Colonic mucosa (tissue), 4 donors: ENCODE measurements at regions not wholly inside any gene's neighbourhood (a gene's known extent, or its start where the extent isn't known, plus 50 kb on each side); places are given as distances from the start of the nearest gene placed in this dataset.

ENCODE experiments used
- DNase-seq: peaks from one replicate; pipeline ENCODE4 v3.0.0-alpha.2; 2020
- H3K27ac ChIP-seq: fragments of 200-600 bp; one replicate; pipeline ENCODE4 v1.8.0; 2021
- H3K27me3 ChIP-seq: fragments of 200-600 bp; one replicate; pipeline ENCODE4 v1.8.0; 2021
- H3K36me3 ChIP-seq: fragments of 200-600 bp; one replicate; pipeline ENCODE4 v1.8.0; 2021
- H3K4me1 ChIP-seq: fragments of 200-600 bp; one replicate; pipeline ENCODE4 v1.8.0; 2021; ENCODE audit warnings: mild to moderate bottlenecking
- H3K4me3 ChIP-seq: fragments of 200-600 bp; one replicate; pipeline ENCODE4 v1.8.0; 2021
- H3K9ac ChIP-seq, 2 donors: one replicate each; pipeline ENCODE4 v1.7.0; 2013; ENCODE audit warnings: control low read depth in 2 of 2, low read depth in 2 of 2, low read length in 2 of 2
- H3K9me3 ChIP-seq: fragments of 200-600 bp; one replicate; pipeline ENCODE4 v1.8.0; 2021
- CTCF ChIP-seq: fragments of 200-600 bp; IDR thresholded peaks from one replicate; pipeline ENCODE4 v1.8.0; 2022; ENCODE audit warnings: antibody characterized with exemption, mild to moderate bottlenecking
- intact Hi-C: fragments of 100-400 bp; cut with DNase I; formaldehyde crosslinking; loops from one replicate; pipeline ENCODE4 v1.14.1; 2022
- donor health status: healthy.
- donor health status: DM: no; HTN: no; CAD: no.
- donor health status: DM: no; HTN: no; CAD: no.

- no peak overlapping the region for H3K27ac ChIP-seq
- H3K27me3 ChIP-seq, result no peaks in the 10 kb centered on the region
- H3K4me1 ChIP-seq, result no peaks in the 10 kb centered on the region
- H3K4me3 ChIP-seq, result no peak overlapping the region
- no peaks in the 10 kb centered on the region for H3K36me3 ChIP-seq
- no peaks in the 10 kb centered on the region for H3K9me3 ChIP-seq
- intact Hi-C loops, result loop anchor here (10.0 kb wide), 1 partner anchor 501 kb away; the partner anchor contains the start of gene AGMO
- no peak for TF ChIP-seq CTCF
- no peak overlapping the region for H3K9ac ChIP-seq
- DNase-seq, result no peak
These were observed 355.4 kb downstream of the CRPPA start for GRCh38 chr7:16065939-16066338.

- Histone ChIP-seq H3K27ac (no peak overlapping the region), H3K4me1 (no peaks in the 10 kb centered on the region), H3K27me3 (no peaks in the 10 kb centered on the region), H3K9ac (no peak overlapping the region), H3K9me3 (no peaks in the 10 kb centered on the region), H3K4me3 (no peak overlapping the region), H3K36me3 (no peaks in the 10 kb centered on the region)
- DNase-seq, result no peak
- no peak for TF ChIP-seq CTCF
- intact Hi-C loops, result loop anchor here (10.0 kb wide), 1 partner anchor 499 kb away; the partner anchor contains the start of gene AGMO
These were observed 357.3 kb downstream of the CRPPA start for GRCh38 chr7:16063716-16064675.

- no peak overlapping the region for H3K27ac ChIP-seq
- no peaks in the 10 kb centered on the region for H3K9me3 ChIP-seq
- TF ChIP-seq CTCF, result no peak
- intact Hi-C loops, result loop anchor here (10.0 kb wide), 1 partner anchor 498 kb away; the partner anchor contains the start of gene AGMO
- no peak overlapping the region for H3K9ac ChIP-seq
- no peaks in the 10 kb centered on the region for H3K4me1 ChIP-seq
- DNase-seq, result no peak
- H3K36me3 ChIP-seq, result no peaks in the 10 kb centered on the region
- no peaks in the 10 kb centered on the region for H3K27me3 ChIP-seq
- H3K4me3 ChIP-seq, result no peak overlapping the region
These were observed 358.1 kb downstream of the CRPPA start for GRCh38 chr7:16063221-16063620.

GRCh38 chr7:16062269-16062668, 359.1 kb downstream of the CRPPA start:
- TF ChIP-seq CTCF, result no peak
- Histone ChIP-seq H3K9ac (no peak overlapping the region), H3K9me3 (no peaks in the 10 kb centered on the region), H3K27me3 (no peaks in the 10 kb centered on the region), H3K27ac (no peak overlapping the region), H3K4me3 (no peak overlapping the region), H3K36me3 (no peaks in the 10 kb centered on the region), H3K4me1 (no peaks in the 10 kb centered on the region)
- intact Hi-C loops, result loop anchor here (10.0 kb wide), 1 partner anchor 497 kb away; the partner anchor contains the start of gene AGMO
- no peak for DNase-seq

- Histone ChIP-seq H3K27me3 (no peaks in the 10 kb centered on the region), H3K36me3 (no peaks in the 10 kb centered on the region), H3K9me3 (no peaks in the 10 kb centered on the region), H3K4me1 (no peaks in the 10 kb centered on the region), H3K9ac (no peak overlapping the region), H3K4me3 (no peak overlapping the region), H3K27ac (no peak overlapping the region)
- no peak for DNase-seq
- TF ChIP-seq CTCF, result no peak
- intact Hi-C loops, result loop anchor here (10.0 kb wide), 1 partner anchor 497 kb away; the partner anchor contains the start of gene AGMO
These were observed 359.7 kb downstream of the CRPPA start for GRCh38 chr7:16061630-16062029.
